Left kidney (tissue), 1 donor: ENCODE measurements at regions not wholly inside any gene's neighbourhood (a gene's known extent, or its start where the extent isn't known, plus 50 kb on each side); places are given as distances from the start of the nearest gene placed in this dataset.
"Not testable (repeated sequence)": the region's sequence is repeated elsewhere in the genome, so short reads cannot be mapped to it uniquely, and the experiment has no call there.

Source experiments
- DNase-seq: peaks from one replicate; pipeline ENCODE4 v3.0.0-alpha.2; 2013

DNA sequence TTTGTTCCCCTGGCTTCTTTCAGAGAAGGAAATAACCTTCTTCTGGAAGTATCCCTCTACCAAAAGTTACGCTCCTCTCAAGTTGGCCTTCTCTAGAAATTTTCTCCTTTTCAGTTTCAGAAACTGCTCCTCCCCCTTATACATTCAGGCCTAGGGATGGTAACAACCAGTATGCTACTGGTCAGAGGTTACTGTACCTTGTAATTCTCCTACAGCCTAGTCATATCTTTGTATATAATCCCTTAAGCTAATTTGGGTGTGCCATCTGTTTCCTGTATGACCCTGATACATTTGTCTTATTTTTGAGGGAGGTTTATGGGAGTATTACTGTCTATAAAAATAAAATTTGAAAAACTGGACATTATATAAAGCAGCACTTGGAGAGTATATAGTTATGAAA, 98.0 kb upstream of the NOTCH2NLA start:
- DNase-seq = not testable (repeated sequence)

GRCh38 chr1:146324463-146324862, 95.6 kb upstream of the NOTCH2NLA start:
- DNase-seq = not testable (repeated sequence)

DNA sequence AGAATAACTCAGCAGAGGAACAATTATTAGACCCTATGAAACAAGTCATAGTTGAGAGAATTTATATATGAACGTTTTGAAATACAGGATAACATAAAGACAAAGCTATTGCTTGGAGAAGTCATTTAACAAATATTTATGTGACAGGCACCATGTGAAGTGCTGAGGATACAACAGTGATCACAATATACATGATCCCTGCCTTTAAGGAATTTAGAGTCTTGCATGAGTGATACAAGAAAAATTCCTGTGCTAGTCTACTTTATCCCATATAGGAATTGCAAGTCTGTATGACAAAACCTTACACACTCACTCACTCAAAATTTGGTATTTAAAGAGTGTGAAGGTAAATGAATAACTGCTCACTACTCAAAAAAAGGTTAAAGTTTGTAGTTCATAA, 94.5 kb upstream of the NOTCH2NLA start:
- not testable (repeated sequence) for DNase-seq

DNA sequence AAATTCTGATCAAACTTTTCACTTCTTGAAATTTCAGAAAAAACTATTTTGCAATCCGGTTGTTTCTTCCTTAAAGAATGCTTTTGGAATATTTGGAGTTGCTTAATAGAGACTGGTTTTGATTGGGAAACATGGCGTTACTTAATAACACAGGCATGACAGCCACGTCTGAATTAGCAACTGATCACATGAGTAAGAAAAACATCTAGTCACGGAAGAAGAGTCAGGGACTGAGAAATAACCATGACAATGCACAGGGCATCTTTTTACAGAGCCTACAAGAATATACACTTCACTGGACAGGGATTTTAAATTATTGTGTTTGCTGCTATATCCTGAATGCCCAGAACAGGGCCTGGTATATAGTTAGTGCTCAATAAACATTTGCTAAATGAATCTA, 94.1 kb upstream of the NOTCH2NLA start:
- DNase-seq = not testable (repeated sequence)

DNA sequence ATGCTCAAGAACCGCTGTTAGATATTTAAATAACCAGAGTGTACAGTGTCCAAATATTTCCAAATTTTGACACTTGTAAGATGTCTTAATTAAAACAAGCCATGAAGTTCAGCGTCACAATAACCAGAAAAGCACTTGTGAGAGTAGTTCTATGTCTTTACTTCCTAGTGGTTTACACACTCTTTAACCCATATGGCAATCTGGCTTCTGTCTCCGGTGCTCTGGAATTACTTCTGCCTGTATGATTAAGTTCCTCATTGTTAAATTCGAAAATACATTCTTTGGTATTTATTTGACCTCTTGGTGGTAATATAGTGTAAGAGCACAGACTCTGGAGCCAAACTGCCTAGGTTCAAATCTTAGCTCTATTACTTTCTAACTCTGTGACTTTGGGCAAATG, 89.9 kb upstream of the NOTCH2NLA start:
- DNase-seq = not testable (repeated sequence)

DNA sequence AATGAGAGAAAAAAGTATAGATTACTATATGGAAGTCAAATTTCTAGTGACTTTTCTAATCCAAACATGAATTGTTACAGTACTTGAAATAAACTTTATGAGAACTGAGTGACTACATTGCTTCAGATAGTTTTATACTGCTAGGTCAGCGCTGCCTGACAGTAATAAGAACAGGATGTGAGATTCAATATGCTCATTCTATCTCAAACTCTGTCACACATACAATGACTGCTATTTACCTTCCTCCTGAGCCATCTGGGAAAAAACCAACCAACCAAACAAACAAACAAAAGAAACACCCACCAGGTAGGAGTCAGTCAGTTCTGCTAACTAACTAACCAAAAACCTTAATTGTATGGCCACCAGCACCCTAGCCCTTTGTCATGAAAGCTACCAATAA, 89.0 kb upstream of the NOTCH2NLA start:
- not testable (repeated sequence) for DNase-seq

DNA sequence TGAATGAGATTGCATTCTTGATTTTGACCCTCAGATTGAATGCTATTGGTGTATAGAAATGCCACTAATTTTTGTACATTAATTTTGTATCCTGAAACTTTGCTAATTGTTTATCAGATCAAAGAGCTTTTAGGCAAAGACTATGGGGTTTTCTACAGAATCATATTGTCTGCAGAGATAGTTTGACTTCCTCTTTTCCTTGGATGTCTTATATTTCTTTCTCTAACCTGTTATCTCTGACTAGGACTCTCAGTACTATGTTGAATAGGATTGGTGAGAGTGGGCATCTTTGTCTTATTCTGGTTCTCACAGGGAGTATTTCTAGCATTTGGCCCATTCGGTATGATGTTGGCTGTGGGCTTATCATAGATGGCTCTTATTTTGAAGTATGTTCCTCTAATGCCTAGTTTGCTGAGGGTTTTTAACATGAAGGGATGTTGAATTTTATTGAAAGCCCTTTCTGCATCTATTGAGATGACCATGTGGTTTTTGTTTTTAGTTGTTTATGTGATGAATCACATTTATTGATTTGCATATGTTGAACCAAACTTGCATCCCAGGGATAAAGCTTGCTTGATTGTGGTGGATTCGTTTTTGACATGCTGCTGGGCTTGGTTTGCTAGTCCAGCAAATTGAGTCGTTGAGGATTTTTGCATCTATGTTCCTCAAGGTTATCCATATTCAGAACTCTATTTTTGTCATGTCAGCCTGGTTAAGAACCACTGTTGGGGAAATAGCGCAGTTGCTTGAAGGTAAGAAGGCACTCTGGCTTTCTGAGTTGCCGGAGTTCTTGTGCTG, 85.8 kb upstream of the NOTCH2NLA start:
- DNase-seq = not testable (repeated sequence)

DNA sequence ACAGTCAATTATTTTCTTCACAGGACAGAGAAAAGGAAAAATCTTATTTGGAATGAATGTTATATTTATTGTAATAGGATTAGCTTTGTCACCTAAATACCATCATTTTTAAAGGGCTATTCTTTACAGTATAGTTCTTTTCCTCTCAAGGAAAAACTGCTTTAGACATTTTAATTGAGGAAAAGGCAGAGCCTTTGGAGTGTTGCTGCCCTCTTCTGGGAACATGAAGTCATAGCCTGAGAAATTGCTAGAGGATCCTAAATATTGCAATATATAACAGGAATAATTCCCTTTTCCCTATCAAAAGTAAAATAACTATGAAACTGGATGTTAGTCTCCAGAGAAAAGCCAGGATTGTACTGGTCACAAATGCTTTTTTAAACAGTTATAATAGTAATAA, 81.8 kb upstream of the NOTCH2NLA start:
- DNase-seq = not testable (repeated sequence)

DNA sequence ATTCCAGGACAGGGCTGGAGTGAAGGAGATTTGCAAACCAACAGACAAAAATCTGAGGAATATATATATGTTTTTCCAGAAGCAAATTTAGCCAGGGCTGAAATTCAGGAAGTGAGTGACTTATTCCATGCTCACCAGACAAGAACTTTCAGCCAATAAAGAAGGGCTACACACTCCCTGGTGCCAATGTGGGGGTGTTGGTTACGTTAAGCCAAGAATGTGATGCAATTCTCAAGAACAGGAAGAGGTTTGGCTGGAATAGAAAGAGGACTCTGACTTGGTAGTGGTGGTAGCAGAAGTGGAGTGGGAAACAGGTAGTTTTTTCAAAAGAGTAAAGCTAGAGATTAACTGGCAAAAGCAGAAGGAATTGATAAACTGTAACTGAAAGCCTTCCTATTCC, 80.6 kb upstream of the NOTCH2NLA start:
- not testable (repeated sequence) for DNase-seq

DNA sequence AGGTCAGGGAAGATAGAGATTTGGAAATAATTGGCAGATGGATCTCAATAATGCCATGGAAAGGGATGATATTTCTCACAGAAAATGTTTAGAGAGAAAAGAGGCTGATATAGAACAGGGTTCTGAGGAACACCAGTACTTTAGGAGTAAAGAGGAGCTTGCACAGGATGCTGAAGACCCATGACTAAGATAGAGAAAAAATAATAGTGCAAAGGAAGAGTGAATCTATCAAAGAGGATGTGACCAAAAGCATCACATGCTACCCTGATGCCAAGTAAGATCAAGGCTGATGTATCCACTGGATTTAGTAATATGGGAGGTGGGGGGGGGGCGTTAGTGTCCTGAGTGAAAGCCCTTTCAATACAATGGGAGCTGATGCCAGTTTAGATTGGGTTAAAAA, 80.1 kb upstream of the NOTCH2NLA start:
- not testable (repeated sequence) for DNase-seq

- DNase-seq = not testable (repeated sequence)
These were observed 79.3 kb upstream of the NOTCH2NLA start for GRCh38 chr1:146308152-146308551.

DNA sequence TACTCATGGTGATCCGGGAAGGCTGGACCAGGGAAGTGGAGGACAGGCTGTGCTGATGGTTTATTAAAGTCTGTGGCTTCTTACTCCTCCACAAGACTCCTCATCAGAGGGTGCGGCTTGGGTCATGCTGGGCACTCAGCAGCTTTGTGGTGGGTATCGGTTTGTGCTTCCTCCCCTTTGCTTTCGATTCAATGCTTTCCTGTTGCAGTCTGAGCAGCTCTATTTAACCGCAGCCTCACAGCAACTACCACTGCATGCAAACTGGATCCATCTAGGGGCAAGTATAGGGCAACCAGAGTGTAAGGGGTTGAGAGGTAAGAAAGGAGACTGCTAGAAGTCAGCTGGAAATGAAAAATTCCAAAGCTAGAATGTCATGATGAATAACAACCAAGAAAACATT, 78.8 kb upstream of the NOTCH2NLA start:
- DNase-seq = not testable (repeated sequence)

DNA sequence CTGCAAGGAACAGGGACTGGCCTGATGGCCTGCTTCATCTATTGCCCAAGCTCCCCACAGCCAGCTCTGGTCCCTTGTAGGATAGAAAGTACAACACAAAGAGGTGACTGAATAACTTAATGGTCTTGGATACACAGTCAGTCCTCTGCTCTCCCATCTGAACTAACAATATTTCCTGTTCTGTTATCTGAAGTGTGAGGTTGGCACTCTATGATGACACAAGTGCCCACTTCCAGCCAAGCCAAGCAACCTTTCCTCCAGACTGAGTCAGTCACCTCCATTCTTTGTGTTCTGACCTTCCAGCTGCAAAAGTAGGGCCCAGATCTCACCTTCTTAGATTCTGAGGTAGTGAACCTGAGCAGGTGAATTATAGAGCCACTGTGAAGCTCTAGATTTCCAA, 77.8 kb upstream of the NOTCH2NLA start:
- not testable (repeated sequence) for DNase-seq

GRCh38 chr1:146305442-146305841, 76.6 kb upstream of the NOTCH2NLA start:
- not testable (repeated sequence) for DNase-seq

DNA sequence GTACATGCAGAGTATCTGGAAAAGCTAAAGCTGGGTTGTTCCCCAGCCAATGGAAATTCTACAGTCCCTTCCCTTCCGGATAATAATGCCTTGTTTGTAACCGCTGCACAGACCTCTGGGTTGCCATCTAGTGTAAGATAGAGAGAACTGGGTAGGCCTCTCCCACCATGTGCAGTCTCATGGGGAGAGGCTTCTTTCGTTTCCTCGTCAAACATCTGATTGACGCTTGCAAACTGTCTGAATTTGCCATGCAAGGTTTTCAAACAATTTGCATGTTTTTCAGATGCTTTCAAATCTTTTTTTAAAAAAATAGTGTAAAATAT, 69.7 kb upstream of the NOTCH2NLA start:
- DNase-seq = not testable (repeated sequence)

GRCh38 chr1:146297781-146298574, 69.2 kb upstream of the NOTCH2NLA start:
- not testable (repeated sequence) for DNase-seq

GRCh38 chr1:146292940-146293936, 64.4 kb upstream of the NOTCH2NLA start:
- DNase-seq = not testable (repeated sequence)

DNA sequence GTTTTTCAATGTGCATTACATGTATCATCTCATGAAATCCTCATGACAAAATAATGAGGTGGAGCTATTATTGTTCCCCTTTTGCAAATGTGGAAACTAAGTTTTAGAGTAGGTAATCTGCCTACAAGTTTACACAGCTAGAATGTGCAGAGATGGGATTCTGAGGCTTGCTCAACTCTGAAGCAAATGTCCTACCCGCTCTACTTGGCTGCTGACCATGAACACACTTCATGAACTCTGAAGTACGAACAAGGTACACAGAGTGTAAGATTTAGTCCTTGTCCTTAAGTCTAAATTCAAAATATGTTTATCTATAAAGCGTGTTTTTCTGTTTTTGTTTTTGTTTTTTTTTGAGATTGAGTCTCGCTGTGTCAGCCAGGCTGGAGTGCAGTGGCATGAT, 63.6 kb upstream of the NOTCH2NLA start:
- not testable (repeated sequence) for DNase-seq

GRCh38 chr1:146287881-146288280, 59.1 kb upstream of the NOTCH2NLA start:
- DNase-seq = not testable (repeated sequence)

DNA sequence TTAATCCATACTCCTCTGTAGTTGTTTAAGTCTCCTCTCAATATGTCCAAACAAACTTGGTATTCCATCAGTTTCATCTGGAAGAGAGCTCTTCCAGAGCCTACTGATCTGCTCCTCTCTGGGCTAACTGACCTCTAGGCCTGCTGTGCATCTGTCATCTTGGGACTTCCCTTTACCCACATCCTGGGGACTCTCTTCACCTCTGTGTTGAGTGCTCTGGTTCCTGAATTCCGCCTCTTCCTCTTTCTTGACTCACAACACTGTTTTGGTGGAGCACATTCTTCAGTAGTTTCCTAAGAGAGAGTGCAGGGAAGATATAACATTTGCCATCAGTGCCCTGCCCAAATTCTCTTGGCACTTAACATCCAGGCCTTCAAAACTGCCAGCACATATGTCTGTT, 55.9 kb upstream of the NOTCH2NLA start:
- not testable (repeated sequence) for DNase-seq

- DNase-seq = not testable (repeated sequence)
These were observed 54.7 kb upstream of the NOTCH2NLA start for GRCh38 chr1:146283527-146283880.
